Stimulated activated CD4-positive, alpha-beta T cell treated with anti-CD3 and anti-CD28 coated beads, TNF-alpha, amount 100 ng/mL, for 4 hours (primary cell): ENCODE measurements at regions not wholly inside any gene's neighbourhood (a gene's known extent, or its start where the extent isn't known, plus 50 kb on each side); places are given as distances from the start of the nearest gene placed in this dataset.
"Not testable (repeated sequence)": the region's sequence is repeated elsewhere in the genome, so short reads cannot be mapped to it uniquely, and the experiment has no call there.

ENCODE experiments used
- DNase-seq, 3 experiments: peaks; one replicate each; pipeline ENCODE4 v3.0.0-alpha.2; 2020; ENCODE audit warnings: low read depth in 3 of 3

GRCh38 chr1:185541871-185542301 is 192.3 kb upstream of the HMCN1 start:
- DNase-seq, result no peak

GRCh38 chr1:185540295-185540694 is 193.9 kb upstream of the HMCN1 start:
- DNase-seq, result no peak

GRCh38 chr1:185539277-185539943 is 194.8 kb upstream of the HMCN1 start:
- no peak for DNase-seq

GRCh38 chr1:185538309-185538898 is 195.8 kb upstream of the HMCN1 start:
- DNase-seq, result not testable (repeated sequence)

GRCh38 chr1:185537596-185537995 is 196.6 kb upstream of the HMCN1 start:
- no peak for DNase-seq

- no peak for DNase-seq
Observed at GRCh38 chr1:185536165-185536920, 197.8 kb upstream of the HMCN1 start.

GRCh38 chr1:185535621-185536020 is 198.6 kb upstream of the HMCN1 start:
- no peak for DNase-seq

- DNase-seq, result no peak
Observed at GRCh38 chr1:185534801-185535200, 199.4 kb upstream of the HMCN1 start.

GRCh38 chr1:185533596-185533995 is 200.6 kb upstream of the HMCN1 start:
- DNase-seq, result no peak

GRCh38 chr1:185532856-185533255 is 201.3 kb upstream of the HMCN1 start:
- DNase-seq, result no peak

GRCh38 chr1:185531838-185532237 is 202.4 kb upstream of the HMCN1 start:
- DNase-seq, result no peak

GRCh38 chr1:185530215-185530614 is 204.0 kb upstream of the HMCN1 start:
- no peak for DNase-seq

GRCh38 chr1:185529673-185530072 is 204.5 kb upstream of the HMCN1 start:
- no peak for DNase-seq

GRCh38 chr1:185528084-185528676 is 206.0 kb upstream of the HMCN1 start:
- no peak for DNase-seq

- DNase-seq, result no peak
Observed at GRCh38 chr1:185526344-185527307, 207.6 kb upstream of the HMCN1 start.

GRCh38 chr1:185520188-185520920 is 203.3 kb upstream of the IVNS1ABP start:
- no peak for DNase-seq

GRCh38 chr1:185517808-185518419 is 200.9 kb upstream of the IVNS1ABP start:
- DNase-seq, result no peak

GRCh38 chr1:185517301-185517700 is 200.3 kb upstream of the IVNS1ABP start:
- not testable (repeated sequence) for DNase-seq

- DNase-seq, result no peak
Observed at GRCh38 chr1:185515696-185516095, 198.7 kb upstream of the IVNS1ABP start.

GRCh38 chr1:185514311-185514710 is 197.3 kb upstream of the IVNS1ABP start:
- no peak for DNase-seq
